GM19023 (cell line): ENCODE measurements at regions not wholly inside any gene's neighbourhood (a gene's known extent, or its start where the extent isn't known, plus 50 kb on each side); places are given as distances from the start of the nearest gene placed in this dataset.

Source experiments
- ATAC-seq: cut with Tn5 transposase; IDR thresholded peaks from one replicate; pipeline ENCODE4 v1.9.1; 2021; ENCODE audit warnings: mild to moderate bottlenecking, moderate library complexity; ENCODE audit not compliant: unreplicated experiment

DNA sequence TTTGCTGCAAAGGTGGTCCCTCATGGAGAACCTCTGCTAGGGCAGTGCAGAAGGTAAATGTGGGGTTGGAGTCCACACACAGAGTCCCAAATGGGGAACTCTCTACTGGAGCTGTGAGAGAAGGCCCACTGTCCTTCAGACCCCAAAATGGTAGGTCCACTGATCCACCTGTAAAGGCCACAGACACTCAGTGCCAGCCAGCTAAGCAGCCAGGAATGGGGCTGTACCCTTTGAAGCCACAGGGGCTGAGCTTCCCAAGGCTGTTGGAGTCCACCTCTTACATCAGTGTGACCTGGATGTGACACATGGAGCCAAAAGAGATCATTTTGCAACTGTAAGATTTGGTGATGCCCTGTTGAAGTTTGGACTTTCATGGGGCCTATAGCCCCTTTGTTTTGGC, 252.4 kb upstream of the GULP1 start:
- ATAC-seq = no peak

DNA sequence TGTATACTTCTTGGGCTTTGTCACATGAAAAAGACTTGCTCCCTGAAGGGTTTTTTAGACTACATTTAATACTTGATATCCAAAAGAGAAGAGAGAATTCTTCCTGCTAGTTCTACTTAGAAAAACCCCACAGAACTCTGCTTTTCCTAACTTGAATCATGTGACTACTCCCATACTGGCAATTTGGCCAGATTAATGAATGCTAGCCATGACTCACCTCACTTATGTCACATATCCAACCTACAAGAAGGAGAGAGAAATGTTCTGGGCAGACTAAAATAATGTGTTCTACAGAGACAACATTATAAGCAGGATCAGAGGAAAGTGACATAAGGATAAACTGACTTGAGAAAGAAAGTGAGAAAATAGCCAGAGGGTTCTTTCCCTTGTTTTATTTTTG, 249.3 kb upstream of the GULP1 start:
- ATAC-seq = no peak

DNA sequence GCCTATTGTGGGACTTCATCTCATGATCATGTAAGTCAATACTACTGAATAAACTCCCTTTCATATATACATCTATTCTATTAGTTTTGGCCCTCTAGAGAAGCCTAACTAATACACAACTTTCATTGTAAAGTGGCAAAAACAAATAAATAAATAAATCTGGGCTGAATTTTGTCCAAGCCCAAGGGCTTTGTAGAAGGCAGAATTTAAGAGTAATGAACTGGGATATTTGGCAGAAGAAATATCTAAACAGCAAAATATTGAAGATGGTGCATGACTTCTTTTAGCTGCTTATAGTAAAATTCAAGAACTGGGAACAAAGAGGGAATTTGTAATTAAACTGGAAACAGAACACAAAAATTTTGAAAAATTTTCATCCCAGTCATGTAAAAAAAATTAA, 246.7 kb upstream of the GULP1 start:
- ATAC-seq = no peak

DNA sequence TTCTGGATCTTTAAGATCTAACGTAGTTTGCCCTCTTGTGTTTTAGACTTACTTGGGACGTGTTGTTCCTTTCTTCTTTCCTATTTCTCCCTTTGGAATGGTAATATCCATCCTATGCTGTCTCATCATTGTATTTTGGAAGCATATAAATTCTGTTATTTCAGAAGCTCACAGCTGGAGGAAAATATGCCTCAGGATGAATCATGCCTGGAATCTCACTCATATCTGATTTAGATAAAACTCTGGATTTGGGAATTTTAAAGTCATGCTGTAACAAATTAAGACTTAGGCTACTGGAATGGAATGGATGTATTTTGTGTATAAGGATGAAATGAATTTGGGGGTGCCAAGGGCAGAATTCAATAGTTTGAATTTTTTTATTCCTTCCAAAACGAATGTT, 245.2 kb upstream of the GULP1 start:
- ATAC-seq = no peak

DNA sequence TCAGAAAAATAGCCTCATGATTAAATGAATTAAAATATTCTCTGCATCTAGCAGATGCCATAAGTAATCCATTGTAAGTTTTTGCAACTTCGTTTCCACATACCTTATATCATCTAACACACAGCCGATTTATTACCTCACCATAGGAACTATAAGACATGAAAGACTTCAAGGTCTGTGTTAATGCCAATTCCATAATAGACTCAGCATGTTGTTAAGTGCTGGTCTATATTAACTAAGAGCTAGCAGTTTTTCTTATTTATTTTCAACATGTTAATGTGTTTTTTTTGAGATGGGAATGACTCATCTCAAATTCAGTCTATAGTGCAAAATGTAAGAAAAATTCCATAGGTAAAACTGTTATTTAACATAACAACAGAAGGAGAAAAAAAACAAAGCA, 243.9 kb upstream of the GULP1 start:
- no peak for ATAC-seq

DNA sequence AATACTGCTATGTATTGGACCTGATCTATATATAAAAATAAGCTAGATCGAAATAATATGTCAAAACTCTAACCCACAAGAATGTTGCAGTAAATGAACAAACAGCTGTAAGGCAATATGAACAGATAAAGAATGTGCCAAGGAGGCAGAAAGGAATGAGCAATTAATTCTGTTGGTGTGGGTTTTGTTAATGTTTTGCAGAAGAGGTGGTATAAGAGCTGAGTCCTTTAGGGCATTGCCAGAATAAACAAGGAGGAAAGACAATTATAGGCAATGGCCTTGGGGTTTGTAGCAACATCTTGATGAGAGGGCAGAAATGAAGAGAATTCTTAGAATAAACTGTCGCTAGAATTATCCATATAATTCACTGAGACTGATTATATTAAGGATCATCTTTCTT, 240.9 kb upstream of the GULP1 start:
- ATAC-seq = no peak

DNA sequence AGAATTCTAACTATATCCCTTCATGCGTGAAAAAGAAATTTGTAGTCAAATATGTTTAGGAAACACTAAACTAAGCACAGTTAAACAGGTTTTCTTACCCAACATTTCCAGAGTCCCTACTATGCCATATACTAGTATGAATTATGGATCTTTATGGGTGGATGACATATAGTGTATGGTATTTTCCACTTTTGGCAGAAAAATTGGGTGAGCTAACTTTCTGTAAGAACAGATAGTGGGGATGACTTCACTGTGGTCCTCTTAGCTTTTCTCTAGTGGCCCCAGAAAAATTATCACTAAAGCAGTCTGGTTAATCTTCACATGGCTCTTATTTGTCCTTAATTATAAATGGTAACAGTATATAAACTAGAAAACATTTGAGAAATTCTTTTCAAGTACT, 240.0 kb upstream of the GULP1 start:
- ATAC-seq = no peak

DNA sequence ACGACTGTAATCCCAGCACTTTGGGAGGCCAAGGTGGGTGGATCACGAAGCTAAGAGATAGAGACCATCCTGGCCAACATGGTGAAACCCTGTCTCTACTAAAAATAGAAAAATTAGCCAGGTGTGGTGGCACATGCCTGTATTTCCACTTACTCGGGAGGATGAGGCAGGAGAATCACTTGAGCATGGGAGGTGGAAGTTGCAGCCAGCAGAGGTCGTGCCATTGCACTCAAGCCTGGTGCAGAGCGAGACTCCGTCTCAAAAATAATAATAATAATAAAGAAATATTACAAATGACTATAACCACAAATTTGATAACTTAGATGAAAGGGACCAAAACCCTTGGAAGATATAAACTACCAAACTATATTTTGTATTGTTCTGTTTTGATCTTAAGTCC, 226.3 kb upstream of the GULP1 start:
- no peak for ATAC-seq

DNA sequence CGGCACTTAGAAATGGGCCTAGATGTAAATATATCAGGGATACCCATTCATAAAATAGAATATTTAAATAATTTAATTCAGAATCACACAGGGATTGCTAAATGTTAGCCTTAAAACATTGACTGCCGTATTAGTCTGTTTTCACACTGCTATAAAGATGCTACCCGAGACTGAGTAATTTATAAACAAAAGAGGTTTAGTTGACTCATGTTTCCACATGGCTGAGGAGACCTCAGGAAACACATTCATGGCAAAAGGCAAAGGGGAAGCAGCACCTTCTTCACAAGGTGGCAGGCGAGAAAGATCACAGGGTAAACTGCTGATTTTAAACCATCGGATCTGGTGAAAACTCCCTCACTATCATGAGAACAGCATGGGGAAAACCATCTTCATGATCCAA, 223.6 kb upstream of the GULP1 start:
- no peak for ATAC-seq

DNA sequence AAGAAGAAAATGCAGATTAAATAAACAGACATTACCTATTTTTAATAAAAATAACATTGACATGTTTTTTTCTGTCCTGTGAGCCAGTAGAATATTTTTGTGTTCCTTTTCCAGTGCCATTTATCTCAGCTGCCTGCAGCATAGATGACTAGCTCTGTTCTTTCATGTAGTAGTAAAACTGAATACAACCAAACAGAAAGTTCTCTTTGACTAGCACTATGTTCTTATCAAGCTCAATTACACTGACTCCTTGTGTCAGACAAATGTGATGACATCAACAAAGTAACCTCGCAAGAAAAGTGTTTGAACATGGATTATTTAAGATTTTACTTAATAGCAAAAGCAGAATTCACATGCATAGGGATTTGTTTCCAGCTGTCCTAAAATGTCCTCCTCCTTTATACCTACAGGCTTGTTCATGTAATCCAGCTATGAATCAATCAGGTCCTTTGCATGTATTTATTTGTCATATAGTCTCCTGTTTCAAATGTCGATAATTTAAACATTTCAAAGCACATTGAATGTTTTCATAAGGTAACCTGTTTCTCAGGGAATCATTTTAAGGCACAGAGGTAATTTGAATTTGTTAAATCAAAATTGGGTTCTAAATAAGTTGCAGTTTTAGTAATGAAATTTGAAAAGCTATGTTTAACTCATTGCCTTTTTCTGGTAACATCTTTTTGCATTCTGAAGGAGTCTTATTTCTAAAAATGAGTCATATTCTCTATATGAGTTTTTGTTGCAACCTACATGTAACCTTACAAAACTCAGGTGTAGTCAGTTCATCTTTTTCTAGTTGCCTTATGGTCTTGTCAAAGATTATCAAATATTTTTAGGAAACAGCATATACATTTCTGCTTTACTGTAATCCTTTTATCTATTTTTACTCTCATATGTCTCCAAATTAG, 215.3 kb upstream of the GULP1 start:
- ATAC-seq = peak; percentile 67

DNA sequence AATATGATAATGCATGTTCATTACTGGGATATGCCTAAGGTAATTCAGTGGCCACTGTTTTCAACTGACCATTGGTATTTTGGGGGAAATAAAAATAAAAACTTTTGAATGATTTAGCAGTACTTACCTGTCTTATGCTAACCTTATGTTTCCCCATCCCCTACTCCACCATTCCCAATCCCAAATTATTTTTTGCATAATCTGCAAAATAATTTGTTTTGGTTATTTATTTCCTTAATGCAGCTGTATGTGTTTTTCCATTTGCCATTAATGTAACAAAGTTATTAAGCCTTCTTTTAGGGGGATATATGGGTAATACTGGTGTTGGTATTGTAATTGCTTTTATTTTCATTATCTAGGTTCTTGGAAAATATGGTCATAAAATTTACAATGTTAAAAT, 213.9 kb upstream of the GULP1 start:
- no peak for ATAC-seq

DNA sequence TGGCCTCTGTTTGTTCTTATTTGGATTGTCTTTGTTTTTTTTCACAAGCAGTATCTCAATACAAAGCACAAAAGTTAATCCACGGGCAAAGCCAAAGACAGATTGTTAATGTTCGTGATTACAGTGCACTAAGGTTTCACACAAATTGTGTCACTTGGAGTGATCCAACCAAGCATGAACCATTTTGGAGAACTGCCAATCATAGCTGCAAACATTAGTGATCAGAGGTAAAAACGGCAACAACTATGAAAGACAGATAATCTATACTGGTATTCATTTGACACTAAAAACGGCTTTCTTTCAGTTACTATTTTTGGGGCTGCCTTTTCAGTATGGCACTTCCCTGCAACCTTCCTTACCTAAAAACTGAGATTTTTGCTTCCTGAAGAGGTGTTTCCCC, 213.1 kb upstream of the GULP1 start:
- ATAC-seq = no peak

DNA sequence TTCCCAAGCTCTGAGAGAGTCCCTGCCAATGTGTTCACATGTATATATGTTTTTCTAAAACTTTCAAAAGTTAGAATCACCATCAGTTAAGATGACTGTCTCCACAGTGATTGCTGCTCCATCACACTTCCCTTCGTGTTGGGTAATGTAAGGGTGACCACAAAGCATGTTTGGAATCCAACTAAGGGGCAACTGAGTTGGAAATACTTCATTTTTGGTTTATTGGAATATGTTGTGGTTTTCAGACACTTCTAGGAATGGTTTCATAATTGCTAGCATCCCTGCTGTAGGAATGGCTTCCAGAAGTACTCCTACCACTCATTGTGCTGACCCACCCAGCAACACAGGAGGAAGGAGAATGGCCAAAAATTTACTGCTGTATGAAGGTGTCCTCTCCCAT, 212.5 kb upstream of the GULP1 start:
- ATAC-seq = no peak

DNA sequence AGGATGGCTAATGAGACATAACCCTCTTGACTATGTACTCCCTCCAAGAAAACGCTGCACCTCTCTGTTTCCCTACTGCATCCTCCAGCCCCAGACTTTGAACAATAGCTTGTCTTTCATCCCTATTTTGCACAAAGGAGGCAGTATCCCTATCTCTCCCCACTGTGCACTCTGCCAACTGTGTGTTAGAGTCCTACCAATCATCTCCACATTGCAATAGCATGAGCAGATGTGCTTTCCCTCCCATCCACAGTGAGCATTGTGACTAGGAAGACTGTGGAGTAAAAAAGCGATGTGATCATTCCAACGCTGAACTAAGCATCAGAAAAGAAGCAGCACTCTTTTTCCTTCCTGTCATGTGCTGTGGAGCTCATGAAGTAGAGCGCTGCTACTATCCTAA, 206.3 kb upstream of the GULP1 start:
- ATAC-seq = no peak

DNA sequence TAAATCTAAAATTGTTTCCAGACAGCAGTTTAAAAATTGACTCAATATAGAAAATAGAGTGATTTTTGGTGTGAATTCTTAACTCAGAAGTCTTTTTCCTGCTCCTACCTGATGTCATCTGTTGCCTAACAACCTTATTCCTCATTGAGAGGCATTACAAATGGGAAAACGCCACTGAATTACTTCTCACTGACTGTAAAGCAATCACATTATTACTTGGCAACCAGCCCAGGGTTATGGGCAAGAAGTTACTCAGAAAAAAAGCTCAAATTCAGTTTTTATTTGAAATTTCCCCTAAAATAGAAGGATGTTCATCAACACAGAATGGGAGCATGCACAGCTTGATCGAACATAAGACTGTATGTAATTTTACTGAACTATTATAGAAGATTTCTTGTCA, 201.8 kb upstream of the GULP1 start:
- ATAC-seq = no peak

DNA sequence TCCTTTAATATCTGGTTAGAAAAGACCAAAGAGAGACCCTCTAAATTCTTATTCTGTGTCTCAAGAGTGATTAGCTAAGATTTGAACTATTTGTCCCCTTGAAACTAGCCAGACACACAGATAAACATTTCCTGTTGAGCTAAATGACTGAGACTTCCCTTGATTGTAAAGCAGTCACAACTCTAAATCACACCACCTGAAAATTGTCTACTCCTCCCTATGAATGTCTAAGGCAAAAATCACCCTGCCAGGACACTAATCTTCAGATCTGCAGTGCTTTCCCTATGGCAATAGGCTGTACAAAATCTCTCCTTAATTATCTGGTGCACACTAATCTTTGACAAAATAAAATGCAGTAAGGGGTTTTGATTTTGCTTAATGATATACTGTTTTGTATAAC, 200.5 kb upstream of the GULP1 start:
- ATAC-seq = no peak

DNA sequence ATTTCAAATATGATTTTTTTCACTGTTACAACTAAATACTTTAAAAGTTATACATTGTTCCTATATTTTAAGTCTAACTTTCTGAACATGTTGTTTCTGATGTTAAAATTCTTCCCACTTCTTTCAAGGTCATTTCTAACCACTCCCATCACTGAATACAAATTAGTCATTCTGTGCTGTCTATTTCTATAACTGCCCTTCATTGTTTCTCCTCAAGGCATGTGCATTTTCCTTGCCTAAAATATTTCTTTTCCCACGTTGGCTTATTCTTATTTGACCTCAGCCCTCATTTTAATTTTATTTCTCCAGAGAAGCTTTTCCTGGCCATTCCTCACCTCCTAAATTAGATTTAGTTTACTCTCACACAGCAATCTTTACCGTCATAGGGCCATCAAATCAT, 198.9 kb upstream of the GULP1 start:
- ATAC-seq = no peak

DNA sequence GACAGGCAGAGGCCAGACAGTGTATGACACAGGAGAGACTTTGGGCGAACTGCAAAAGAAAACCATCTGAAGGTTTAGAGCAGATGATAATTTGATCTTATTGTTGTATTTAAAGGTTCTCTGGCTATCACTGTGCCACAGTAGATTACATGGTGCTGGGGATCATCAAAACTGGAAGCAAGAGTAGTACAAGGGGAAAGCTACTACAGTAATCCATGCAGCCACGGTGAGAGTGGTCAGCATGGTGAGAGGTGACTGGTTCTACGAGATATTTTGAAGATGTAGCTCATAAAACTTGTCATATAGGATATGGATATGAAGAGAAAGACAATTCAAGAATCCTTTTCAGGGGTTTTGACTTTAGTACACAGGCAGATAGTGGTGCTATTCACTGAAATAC, 194.8 kb upstream of the GULP1 start:
- ATAC-seq = no peak

DNA sequence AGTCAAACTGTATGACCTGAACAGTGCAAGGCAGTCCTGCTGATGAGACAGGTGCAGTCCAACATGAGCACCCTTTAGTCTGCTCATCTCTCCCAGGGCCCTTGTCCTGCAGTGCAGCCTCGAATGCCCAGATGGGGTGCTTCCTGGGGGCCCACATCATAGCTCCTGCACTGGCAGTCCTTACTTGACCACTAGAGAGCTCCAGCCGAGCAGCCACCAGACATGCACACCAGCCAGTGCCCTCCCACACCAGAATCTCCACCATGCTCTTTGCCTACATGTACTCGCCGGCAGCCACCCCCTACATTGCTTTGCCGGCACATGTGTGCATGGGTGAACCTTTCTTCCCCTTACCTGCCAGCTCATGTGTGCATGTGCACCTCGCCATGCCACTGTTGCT, 188.8 kb upstream of the GULP1 start:
- ATAC-seq = no peak

DNA sequence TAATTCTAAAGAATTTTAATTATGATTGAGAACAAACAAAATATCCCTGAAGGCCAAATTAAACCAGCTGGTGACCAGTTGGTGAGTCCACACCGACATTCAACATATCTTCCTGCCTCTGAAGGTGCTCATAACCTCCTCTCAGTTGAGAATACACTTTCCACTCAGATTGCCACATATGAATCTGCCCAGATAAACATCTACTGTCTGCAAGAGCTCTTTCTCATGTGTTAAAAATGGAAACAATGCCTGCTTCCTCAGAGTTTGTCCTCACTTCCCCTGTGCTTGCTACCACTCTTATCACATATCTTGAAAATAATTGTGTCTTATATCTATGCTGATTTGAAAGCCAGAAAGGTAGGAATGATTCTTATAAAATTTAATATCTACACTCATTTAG, 177.7 kb upstream of the GULP1 start:
- no peak for ATAC-seq

DNA sequence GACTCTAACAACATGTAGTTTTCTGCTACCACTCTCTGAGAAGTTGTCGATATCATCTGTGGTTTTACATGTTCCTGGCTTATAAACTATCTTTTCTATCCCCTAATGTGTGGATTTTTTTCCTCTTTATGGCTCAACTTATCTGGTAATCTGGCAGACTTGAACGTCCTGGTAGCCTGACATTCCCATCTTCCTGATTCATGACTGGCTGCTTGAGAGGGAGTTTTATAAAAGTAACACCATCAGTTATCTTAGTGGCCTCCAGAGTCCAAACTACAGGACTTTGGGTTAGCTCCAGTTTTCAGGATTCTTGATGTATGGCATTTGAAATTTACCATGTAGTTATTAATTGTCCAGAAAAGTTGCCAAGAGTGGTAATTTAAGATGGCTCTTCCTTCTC, 174.0 kb upstream of the GULP1 start:
- ATAC-seq = no peak

DNA sequence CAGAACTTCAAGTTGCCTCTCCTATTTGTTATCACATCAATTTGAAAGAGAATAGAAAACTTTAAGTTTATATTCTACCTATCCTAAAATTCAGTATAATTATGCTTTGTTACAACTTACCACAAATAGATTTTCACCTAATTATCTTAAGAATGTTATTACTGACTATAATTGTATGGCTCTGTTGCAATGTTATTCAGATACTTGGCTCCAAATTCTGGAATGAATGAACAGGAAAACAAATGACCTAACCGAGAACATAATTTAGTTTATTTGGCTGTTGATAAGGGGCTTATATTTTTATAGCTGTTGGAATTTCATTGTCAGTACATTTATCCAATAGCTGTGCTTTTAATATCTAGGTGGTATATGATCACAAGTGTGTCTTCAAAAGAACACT, 173.2 kb upstream of the GULP1 start:
- ATAC-seq = no peak
